ENCODE measurements at regions not wholly inside any gene's neighbourhood (a gene's known extent, or its start where the extent isn't known, plus 50 kb on each side); places are given as distances from the start of the nearest gene placed in this dataset.

- TF ChIP-seq ZNF687 (IDR thresholded peaks at IDR 0.05) (no peak), CREB1 (IDR thresholded peaks at IDR 0.05; ENCODE audit: low read depth) (no peak), CHD2 (IDR thresholded peaks at IDR 0.05; ENCODE audit: borderline replicate concordance, low read depth, low read length) (no peak), ZNF384 (IDR thresholded peaks at IDR 0.05; ENCODE audit: borderline replicate concordance, low read depth, low read length) (no peak), RUNX3 (IDR thresholded peaks at IDR 0.05; ENCODE audit: low read length) (no peak), MTA2 (IDR thresholded peaks at IDR 0.05; ENCODE audit: low read depth) (no peak), TCF3 (IDR thresholded peaks at IDR 0.05; ENCODE audit: borderline replicate concordance, insufficient read depth, low read depth, low read length) (0 out of 2 replicates have a peak, but pooled peaks have one; percentile 14), ZZZ3 (IDR thresholded peaks at IDR 0.05; ENCODE audit: control insufficient read depth, insufficient read length, low read depth) (no peak), MEF2A (IDR thresholded peaks at IDR 0.05; ENCODE audit: insufficient read depth, low read depth, low read length) (no peak), NR2F1 (conservative IDR thresholded peaks at IDR 0.05) (no peak), SMAD1 (IDR thresholded peaks at IDR 0.05; ENCODE audit: low read depth, partially characterized antibody) (no peak), BMI1 (IDR thresholded peaks at IDR 0.05; ENCODE audit: borderline replicate concordance) (peak; percentile 82), YY1 (IDR thresholded peaks at IDR 0.05; ENCODE audit: low read depth, low read length) (no peak), MYB (IDR thresholded peaks at IDR 0.05; ENCODE audit: borderline replicate concordance, low read depth, low read length) (no peak), SP1 (IDR thresholded peaks at IDR 0.05; ENCODE audit: low read depth, low read length) (no peak), CBFB (IDR thresholded peaks at IDR 0.05; ENCODE audit: low read depth) (no peak)
- TF ChIP-seq, protein P1, sequence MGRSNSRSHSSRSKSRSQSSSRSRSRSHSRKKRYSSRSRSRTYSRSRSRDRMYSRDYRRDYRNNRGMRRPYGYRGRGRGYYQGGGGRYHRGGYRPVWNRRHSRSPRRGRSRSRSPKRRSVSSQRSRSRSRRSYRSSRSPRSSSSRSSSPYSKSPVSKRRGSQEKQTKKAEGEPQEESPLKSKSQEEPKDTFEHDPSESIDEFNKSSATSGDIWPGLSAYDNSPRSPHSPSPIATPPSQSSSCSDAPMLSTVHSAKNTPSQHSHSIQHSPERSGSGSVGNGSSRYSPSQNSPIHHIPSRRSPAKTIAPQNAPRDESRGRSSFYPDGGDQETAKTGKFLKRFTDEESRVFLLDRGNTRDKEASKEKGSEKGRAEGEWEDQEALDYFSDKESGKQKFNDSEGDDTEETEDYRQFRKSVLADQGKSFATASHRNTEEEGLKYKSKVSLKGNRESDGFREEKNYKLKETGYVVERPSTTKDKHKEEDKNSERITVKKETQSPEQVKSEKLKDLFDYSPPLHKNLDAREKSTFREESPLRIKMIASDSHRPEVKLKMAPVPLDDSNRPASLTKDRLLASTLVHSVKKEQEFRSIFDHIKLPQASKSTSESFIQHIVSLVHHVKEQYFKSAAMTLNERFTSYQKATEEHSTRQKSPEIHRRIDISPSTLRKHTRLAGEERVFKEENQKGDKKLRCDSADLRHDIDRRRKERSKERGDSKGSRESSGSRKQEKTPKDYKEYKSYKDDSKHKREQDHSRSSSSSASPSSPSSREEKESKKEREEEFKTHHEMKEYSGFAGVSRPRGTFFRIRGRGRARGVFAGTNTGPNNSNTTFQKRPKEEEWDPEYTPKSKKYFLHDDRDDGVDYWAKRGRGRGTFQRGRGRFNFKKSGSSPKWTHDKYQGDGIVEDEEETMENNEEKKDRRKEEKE (IDR thresholded peaks at IDR 0.05), result no peak
- TF ChIP-seq, protein P2, sequence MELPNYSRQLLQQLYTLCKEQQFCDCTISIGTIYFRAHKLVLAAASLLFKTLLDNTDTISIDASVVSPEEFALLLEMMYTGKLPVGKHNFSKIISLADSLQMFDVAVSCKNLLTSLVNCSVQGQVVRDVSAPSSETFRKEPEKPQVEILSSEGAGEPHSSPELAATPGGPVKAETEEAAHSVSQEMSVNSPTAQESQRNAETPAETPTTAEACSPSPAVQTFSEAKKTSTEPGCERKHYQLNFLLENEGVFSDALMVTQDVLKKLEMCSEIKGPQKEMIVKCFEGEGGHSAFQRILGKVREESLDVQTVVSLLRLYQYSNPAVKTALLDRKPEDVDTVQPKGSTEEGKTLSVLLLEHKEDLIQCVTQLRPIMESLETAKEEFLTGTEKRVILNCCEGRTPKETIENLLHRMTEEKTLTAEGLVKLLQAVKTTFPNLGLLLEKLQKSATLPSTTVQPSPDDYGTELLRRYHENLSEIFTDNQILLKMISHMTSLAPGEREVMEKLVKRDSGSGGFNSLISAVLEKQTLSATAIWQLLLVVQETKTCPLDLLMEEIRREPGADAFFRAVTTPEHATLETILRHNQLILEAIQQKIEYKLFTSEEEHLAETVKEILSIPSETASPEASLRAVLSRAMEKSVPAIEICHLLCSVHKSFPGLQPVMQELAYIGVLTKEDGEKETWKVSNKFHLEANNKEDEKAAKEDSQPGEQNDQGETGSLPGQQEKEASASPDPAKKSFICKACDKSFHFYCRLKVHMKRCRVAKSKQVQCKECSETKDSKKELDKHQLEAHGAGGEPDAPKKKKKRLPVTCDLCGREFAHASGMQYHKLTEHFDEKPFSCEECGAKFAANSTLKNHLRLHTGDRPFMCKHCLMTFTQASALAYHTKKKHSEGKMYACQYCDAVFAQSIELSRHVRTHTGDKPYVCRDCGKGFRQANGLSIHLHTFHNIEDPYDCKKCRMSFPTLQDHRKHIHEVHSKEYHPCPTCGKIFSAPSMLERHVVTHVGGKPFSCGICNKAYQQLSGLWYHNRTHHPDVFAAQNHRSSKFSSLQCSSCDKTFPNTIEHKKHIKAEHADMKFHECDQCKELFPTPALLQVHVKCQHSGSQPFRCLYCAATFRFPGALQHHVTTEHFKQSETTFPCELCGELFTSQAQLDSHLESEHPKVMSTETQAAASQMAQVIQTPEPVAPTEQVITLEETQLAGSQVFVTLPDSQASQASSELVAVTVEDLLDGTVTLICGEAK (IDR thresholded peaks at IDR 0.05; ENCODE audit: borderline replicate concordance), result no peak
- TF ChIP-seq, protein P3, sequence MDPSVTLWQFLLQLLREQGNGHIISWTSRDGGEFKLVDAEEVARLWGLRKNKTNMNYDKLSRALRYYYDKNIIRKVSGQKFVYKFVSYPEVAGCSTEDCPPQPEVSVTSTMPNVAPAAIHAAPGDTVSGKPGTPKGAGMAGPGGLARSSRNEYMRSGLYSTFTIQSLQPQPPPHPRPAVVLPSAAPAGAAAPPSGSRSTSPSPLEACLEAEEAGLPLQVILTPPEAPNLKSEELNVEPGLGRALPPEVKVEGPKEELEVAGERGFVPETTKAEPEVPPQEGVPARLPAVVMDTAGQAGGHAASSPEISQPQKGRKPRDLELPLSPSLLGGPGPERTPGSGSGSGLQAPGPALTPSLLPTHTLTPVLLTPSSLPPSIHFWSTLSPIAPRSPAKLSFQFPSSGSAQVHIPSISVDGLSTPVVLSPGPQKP (IDR thresholded peaks at IDR 0.05; ENCODE audit: low read depth, low read length), result no peak
Observed at GRCh38 chr20:47847884-47848485, 62.7 kb upstream of the SULF2 start (continued).
